Activated B cell treated with CpG ODN at 0.5 μM for 24 hours (primary cell): ENCODE measurements at regions not wholly inside any gene's neighbourhood (a gene's known extent, or its start where the extent isn't known, plus 50 kb on each side); places are given as distances from the start of the nearest gene placed in this dataset.

Experiments used
- ATAC-seq: fragments of 200-7000 bp; cut with Tn5 transposase; one replicate; pipeline ENCODE4 v1.10.0; 2021; ENCODE audit warnings: low read depth, mild to moderate bottlenecking, moderate library complexity
- CTCF ChIA-PET: fragments of 350-600 bp; sonication (Branson Sonifier 250); formaldehyde crosslinking; loops from one replicate; lab custom pipeline; 2021; ENCODE audit warnings: antibody characterized with exemption; lab: Charles Lee
- POLR2A ChIA-PET: fragments of 350-600 bp; sonication (Branson Sonifier 250); formaldehyde crosslinking; loops from one replicate; lab custom pipeline; 2021; ENCODE audit warnings: antibody characterized with exemption; lab: Charles Lee
- DNase-seq: peaks from one replicate; pipeline ENCODE4 v3.0.0; 2022
- H3K27ac Mint-ChIP-seq: one replicate; pipeline ENCODE4 v1.8.0; 2020; ENCODE audit warnings: mixed read lengths
- H3K27me3 Mint-ChIP-seq: one replicate; pipeline ENCODE4 v1.8.0; 2021; ENCODE audit warnings: mixed read lengths
- H3K36me3 Mint-ChIP-seq: one replicate; pipeline ENCODE4 v1.8.0; 2021; ENCODE audit warnings: low read depth, mixed read lengths
- H3K4me1 Mint-ChIP-seq: one replicate; pipeline ENCODE4 v1.8.0; 2021; ENCODE audit warnings: mixed read lengths
- H3K4me3 Mint-ChIP-seq: one replicate; pipeline ENCODE4 v1.8.0; 2020; ENCODE audit warnings: mild to moderate bottlenecking, mixed read lengths
- H3K9me3 Mint-ChIP-seq: one replicate; pipeline ENCODE4 v1.8.0; 2020; ENCODE audit warnings: mixed read lengths
- intact Hi-C: fragments of 100-400 bp; cut with micrococcal nuclease; formaldehyde crosslinking; loops from one replicate; pipeline ENCODE4 v1.15.1; 2024
- TF ChIP-seq, protein P1 (sequence below): fragments of 200-600 bp; IDR thresholded peaks from one replicate; pipeline ENCODE4 v1.8.0; 2022; ENCODE audit warnings: antibody characterized with exemption, mild to moderate bottlenecking

DNA sequence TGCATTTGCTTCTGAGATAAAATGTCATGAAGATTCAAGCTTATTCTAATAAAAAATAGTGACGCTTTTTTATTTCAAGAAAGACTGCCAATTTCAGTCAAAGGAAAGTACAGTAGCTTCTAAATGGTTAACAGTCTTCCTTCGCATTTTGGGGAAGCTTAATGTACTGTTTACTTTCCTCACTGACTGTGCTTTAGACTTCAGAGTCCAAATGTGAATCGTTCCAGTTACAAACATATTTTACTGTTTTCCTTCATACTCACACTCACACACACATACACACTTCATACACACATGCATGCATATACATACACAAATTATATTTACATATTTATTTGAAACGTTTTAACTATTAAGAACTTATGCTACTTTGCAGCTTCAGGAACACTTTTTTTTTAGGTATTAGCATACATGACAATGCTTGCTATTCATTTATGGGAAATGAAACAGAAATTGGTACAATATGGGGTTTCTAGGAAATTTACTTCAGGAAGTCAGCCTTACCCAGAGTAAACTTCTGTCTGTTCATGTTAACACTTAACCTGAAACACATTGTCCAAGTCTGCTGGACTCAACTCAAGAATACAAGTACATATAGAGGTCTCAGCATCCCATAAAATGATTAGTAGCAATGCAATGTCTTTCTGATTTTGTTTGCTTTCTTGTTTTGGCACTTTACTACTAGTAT lies 145.4 kb downstream of the RPS12 start:
- H3K9me3 Mint-ChIP-seq, result no peaks in the 10 kb centered on the region
- no peaks in the 10 kb centered on the region for H3K4me1 Mint-ChIP-seq
- ChIA-PET POLR2A (no interaction called here), CTCF (no interaction called here)
- no peak for ATAC-seq
- H3K27ac Mint-ChIP-seq, result no peak overlapping the region
- no peaks in the 10 kb centered on the region for H3K36me3 Mint-ChIP-seq
- H3K27me3 Mint-ChIP-seq, result peaks cover 36% of the 10 kb centered on the region
- no peak for DNase-seq
- TF ChIP-seq, protein P1, sequence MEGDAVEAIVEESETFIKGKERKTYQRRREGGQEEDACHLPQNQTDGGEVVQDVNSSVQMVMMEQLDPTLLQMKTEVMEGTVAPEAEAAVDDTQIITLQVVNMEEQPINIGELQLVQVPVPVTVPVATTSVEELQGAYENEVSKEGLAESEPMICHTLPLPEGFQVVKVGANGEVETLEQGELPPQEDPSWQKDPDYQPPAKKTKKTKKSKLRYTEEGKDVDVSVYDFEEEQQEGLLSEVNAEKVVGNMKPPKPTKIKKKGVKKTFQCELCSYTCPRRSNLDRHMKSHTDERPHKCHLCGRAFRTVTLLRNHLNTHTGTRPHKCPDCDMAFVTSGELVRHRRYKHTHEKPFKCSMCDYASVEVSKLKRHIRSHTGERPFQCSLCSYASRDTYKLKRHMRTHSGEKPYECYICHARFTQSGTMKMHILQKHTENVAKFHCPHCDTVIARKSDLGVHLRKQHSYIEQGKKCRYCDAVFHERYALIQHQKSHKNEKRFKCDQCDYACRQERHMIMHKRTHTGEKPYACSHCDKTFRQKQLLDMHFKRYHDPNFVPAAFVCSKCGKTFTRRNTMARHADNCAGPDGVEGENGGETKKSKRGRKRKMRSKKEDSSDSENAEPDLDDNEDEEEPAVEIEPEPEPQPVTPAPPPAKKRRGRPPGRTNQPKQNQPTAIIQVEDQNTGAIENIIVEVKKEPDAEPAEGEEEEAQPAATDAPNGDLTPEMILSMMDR, result no peak
- no peak overlapping the region for H3K4me3 Mint-ChIP-seq
- intact Hi-C loops, result no loop called here

DNA sequence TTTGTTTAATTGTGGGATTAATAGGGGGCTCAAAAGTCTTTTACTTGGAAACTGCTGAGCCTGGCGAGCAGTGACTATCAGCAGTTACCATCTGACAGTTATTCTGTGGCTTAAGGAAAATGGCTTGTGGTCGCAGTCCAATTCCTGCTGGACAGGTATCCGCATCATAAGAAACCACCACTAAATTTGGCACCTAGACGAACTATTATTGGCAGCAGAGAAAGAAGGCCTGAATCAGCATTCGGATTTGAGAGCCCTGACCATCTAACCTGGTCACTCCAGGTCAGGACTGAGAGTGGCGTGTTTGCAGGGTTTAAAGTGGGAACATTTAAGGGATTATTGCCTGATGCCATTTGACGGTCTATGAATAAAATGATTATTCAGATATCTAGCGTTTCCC lies 146.4 kb downstream of the RPS12 start:
- intact Hi-C loops, result no loop called here
- CTCF ChIA-PET, result no interaction called here

DNA sequence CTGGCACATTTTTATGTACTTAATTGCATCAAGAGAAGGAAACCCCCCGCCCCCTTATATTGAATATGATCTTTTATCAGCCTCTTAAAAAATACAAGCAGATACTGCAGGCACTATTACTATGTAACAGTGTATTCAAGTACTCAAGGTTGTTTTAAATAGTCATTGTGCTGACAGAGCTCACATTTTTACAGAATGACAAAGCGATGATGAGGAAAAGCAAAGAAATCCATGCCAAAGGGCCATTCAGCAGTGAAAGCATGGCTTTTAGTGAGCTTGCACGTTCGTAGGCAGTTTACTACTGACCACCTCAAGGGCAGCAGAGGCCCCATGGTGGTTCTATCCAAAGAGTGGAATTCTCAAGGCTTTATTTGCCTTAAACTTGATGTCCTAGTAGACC lies 146.8 kb downstream of the RPS12 start:
- ChIA-PET POLR2A (no interaction called here), CTCF (interaction anchor here (1.1 kb wide), 1 partner anchor 131 kb away, joined by 3 read pairs; no protein-coding TSS in a partner anchor)
- no peak overlapping the region for H3K4me3 Mint-ChIP-seq
- H3K4me1 Mint-ChIP-seq, result no peaks in the 10 kb centered on the region
- ATAC-seq (no peak), DNase-seq (no peak)
- intact Hi-C loops, result no loop called here
- no peaks in the 10 kb centered on the region for H3K9me3 Mint-ChIP-seq
- H3K27ac Mint-ChIP-seq, result no peak overlapping the region
- peaks cover 36% of the 10 kb centered on the region for H3K27me3 Mint-ChIP-seq
- TF ChIP-seq, protein P1, result no peak
- H3K36me3 Mint-ChIP-seq, result no peaks in the 10 kb centered on the region

More for the DNA sequence above, 146.4 kb downstream of the RPS12 start:
- TF ChIP-seq, protein P1, result no peak
- POLR2A ChIA-PET, result no interaction called here
- Mint-ChIP-seq H3K27ac (no peak overlapping the region), H3K4me3 (no peak overlapping the region), H3K4me1 (no peaks in the 10 kb centered on the region), H3K36me3 (no peaks in the 10 kb centered on the region), H3K9me3 (no peaks in the 10 kb centered on the region), H3K27me3 (peaks cover 36% of the 10 kb centered on the region)
- ATAC-seq (no peak), DNase-seq (no peak)

DNA sequence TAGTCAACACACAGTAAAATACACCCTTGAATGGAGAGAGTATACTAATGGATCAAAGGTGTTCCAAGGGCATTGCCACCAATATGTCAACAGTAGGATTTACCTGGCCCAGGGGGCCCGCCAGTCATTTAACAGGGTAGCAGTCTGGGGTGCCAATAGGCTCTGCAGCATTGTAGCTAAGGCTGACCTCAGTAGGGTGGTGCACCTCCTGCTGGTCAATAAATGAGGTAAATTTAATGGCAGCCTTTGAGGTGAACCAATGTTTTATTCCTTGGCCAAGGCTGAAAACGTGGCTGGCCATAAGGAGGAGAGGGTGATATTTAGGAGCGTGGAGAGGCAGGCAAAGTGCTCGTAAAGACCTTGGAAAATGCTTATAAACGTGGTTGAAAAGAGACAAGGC lies 147.2 kb downstream of the RPS12 start:
- ATAC-seq (no peak), DNase-seq (no peak)
- intact Hi-C loops, result loop anchor here (2.0 kb wide), 3 partner anchors 139 to 963 kb away; no protein-coding TSS in a partner anchor
- Mint-ChIP-seq H3K36me3 (no peaks in the 10 kb centered on the region), H3K27ac (no peak overlapping the region), H3K27me3 (peaks cover 33% of the 10 kb centered on the region), H3K9me3 (no peaks in the 10 kb centered on the region), H3K4me3 (no peak overlapping the region), H3K4me1 (no peaks in the 10 kb centered on the region)
- ChIA-PET POLR2A (no interaction called here), CTCF (interaction anchor here (1.1 to 1.7 kb wide), 4 partner anchors 131 to 1135 kb away, joined by 3 to 12 read pairs (median 6); no protein-coding TSS in a partner anchor)
- TF ChIP-seq, protein P1, result no peak

DNA sequence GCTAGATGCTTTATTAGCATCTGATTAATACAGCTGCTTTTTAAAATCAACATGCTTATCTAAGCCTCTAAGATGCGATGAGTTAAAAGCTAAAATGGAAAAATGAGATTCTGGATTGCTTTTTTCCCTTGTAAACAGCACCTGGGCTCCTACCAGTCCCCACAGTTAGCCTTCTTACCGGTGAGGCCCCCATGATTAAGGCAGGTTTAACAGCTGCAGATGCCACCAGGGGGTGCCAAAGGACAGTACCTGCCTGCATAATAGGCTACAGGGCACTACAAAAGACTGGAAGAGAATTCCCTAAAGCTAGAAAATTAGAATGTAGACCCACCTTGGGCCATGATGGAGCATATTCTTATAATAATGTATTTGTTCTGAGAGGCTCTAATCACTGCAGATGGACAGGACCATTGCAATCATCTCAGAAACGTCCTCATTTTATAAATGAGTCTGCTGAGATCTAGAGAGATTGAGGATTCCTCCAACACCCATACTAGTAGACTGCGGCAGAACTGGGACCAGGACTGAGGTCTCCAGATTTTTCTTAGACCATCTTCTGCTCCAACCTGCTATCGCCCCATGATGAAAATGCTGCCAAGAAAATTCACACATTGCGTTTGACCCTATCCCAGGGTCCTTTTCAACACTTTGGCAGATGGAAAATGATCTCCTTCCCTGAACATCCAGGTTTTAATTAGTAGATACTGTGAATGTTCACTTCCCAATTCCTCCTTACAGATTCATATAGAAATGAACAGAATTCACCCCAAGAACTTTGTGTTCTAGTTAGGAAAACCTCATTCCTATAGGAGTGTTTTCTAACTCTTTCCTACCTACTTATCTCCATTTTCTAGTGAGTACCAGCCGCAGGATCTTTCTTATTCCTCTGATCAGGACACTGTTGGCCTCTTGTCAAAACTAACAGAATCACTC lies 148.8 kb downstream of the RPS12 start:
- TF ChIP-seq, protein P1, result peak; percentile 56
- Mint-ChIP-seq H3K9me3 (no peaks in the 10 kb centered on the region), H3K27ac (no peak overlapping the region), H3K36me3 (no peaks in the 10 kb centered on the region), H3K27me3 (peaks cover 24% of the 10 kb centered on the region), H3K4me3 (no peak overlapping the region), H3K4me1 (no peaks in the 10 kb centered on the region)
- ChIA-PET POLR2A (no interaction called here), CTCF (interaction anchor here (0.7 to 1.7 kb wide), 9 partner anchors 9 to 1977 kb away, joined by 3 to 14 read pairs (median 3); no protein-coding TSS in a partner anchor)
- ATAC-seq, result peak; percentile 69
- peak; percentile 19 for DNase-seq
- intact Hi-C loops, result loop anchor here (1.0 to 2.0 kb wide), 6 partner anchors 140 to 962 kb away; no protein-coding TSS in a partner anchor
